Limb (tissue), 2 donors: ENCODE measurements at regions not wholly inside any gene's neighbourhood (a gene's known extent, or its start where the extent isn't known, plus 50 kb on each side); places are given as distances from the start of the nearest gene placed in this dataset.

Experiments
- DNase-seq, 2 donors: peaks; one replicate each; pipeline ENCODE4 v3.0.0-alpha.2; 2016; ENCODE audit errors: extremely low spot score in 2 of 2

GRCh38 chr6:147811913-147812629, 303.6 kb downstream of the SAMD5 start:
- DNase-seq: no peak

GRCh38 chr6:147817042-147817689, 308.7 kb downstream of the SAMD5 start:
- DNase-seq: no peak

DNA sequence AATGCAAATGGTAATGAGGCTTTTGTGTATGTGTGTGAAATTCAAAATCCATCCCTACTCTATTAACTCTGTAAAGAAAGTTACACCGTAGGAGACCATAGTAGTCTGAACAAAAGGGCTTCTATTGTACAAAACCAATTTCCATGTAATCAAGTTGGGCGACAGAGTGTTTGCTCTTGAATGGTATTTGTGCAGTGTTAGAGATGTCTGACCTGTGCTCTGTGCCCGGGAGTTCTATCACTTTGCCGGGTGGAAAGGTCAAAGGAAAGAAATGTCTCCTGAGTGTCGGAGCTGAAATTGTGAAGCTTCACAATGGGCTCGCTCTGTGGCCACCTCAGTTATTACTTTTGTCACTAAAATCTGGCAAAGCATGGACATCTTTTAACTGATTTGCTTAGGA, 312.0 kb downstream of the SAMD5 start:
- no peak for DNase-seq

GRCh38 chr6:147821295-147821897, 312.9 kb downstream of the SAMD5 start:
- DNase-seq: no peak

DNA sequence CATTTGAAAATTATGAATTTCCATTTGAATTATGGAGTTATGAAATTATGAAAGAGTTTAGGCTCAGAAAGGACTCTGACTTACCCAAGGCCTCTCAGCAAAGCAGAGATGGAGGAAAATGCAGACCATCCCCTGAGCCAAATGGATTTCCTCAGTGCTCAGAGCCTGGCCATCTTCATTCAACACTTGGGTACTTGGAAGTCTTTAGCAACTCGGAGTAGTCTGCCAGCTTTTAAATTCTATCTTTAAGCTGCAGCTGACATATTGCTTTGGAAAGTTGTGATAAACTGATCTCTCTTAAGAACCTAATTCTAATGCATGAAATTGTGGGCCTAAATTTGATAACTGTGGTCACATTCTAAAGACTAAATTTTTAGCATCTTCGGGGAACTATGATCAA, 315.4 kb downstream of the SAMD5 start:
- DNase-seq: no peak

- DNase-seq: no peak
Observed at GRCh38 chr6:147825848-147826247, 317.4 kb downstream of the SAMD5 start.

- no peak for DNase-seq
Observed at GRCh38 chr6:147826698-147827097, 318.2 kb downstream of the SAMD5 start.

GRCh38 chr6:147829418-147829817, 320.9 kb downstream of the SAMD5 start:
- no peak for DNase-seq

GRCh38 chr6:147829835-147830234, 321.3 kb downstream of the SAMD5 start:
- DNase-seq: no peak

GRCh38 chr6:147831356-147831755, 322.9 kb downstream of the SAMD5 start:
- no peak for DNase-seq

GRCh38 chr6:147833607-147834006, 325.1 kb downstream of the SAMD5 start:
- no peak for DNase-seq

- DNase-seq: no peak
Observed at GRCh38 chr6:147834084-147834776, 325.7 kb downstream of the SAMD5 start.

DNA sequence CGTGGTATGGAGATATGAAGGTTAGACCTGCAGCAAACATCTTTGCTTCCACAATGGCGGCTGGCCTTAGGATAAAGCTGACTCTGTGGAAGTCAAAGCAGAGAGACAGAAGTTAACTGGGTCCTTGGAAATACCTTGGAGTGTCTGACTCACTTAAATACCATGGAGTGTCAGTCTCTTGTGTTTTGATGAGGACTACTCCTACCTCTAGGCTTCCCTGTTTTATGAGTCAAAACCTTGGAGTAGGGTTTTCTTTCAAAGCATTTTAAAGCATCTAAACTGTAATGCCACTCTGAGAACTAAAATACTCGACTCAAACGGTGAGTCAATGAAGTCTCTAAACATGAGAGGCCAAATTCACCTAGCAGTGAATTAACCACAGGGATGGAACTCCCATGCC, 329.1 kb downstream of the SAMD5 start:
- no peak for DNase-seq

GRCh38 chr6:147839708-147840610, 331.5 kb downstream of the SAMD5 start:
- peak in 1 of 2 donors; percentile 55 for DNase-seq

GRCh38 chr6:147841547-147842148, 333.2 kb downstream of the SAMD5 start:
- DNase-seq: no peak

DNA sequence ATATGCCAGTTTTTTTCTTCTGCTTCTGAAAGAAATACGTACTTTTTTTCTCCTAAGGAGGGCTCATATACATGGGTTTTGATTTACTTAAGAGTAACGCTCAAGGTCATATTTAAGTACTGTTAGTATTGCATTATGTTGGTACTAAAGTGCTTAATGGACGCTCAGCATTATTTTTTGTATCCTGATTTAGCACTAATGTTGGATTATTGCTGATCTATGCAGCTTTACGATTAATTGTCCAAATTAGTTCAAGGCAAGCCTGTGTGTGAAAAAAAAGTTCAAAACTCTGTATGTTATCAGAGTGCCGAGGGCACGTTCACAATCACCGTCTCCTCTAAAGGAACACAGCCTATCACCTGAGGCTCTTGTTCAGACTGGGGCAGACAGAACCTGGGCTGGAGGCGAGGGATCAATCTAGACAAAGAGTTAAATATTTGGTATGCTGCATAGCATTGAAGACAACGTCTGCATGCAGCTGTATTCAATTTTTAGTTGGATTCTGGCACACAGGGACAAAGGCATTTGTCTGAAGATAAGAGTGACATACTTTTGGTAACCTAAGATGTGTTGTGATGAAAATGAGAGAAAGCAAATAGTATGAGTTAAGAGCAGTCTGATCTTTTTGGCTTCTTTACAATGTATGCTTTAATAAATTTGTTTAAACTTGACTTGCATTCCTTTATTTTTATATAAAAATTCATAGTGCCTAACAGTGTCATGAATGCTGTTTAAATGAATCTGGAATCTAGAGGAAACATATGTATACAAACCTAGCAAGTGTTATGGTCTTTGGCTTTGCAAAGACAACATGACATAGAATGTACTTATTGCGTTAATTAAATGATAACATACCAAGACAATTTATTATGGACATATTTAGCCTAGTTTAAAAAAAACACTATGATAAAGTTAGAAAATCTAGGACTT, 341.2 kb downstream of the SAMD5 start:
- peak in 1 of 2 donors; percentile 46 for DNase-seq

GRCh38 chr6:147852772-147853171, 344.3 kb downstream of the SAMD5 start:
- DNase-seq: no peak

DNA sequence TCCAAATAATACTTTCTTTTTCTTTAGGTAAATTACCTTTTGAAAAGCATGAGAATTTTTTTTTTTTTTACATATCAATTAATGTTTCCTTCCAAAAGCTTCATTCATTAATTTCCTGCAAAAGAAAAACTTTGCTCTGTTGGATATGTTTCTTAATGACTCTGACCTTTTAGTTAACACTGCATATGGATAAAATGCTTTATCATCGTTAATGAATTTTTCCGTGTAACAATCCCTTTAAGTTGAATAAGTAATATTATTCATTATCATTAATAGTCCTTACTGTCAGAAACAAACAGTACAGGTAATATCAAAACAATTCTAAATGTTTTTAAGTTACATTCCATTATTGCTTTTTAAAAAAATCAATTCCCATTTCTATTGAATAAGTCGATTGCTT, 345.1 kb downstream of the SAMD5 start:
- no peak for DNase-seq

DNA sequence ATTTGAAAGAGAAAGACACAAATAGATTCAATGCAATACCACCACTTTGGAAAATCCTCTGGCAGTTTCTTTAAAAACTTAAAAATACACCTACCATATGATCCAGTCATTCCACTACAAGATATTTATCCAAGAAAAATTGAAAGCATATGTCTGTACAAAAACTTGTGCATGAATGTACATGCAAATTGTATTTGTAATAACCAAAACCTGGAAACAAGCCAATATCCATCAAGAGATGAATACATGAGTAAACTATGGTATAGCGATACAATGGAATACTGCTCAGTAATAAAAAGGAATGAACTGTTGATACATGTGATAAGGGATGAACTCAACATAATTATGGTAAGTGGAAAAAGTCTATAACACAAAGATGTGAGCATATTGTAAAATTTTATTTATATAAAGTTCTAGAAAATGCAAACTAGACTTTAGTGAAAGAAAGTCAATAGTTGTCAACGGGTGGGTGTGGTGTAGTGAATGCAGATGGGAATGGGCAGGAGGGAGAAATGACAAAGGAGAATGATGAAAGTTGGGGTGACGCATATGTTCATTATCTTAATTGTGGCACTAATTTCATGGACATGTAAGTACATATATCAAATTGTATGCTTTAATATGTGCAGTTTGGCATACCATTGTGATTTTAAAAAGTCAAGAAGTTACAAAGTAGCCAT, 347.5 kb downstream of the SAMD5 start:
- DNase-seq: no peak
